ENCODE measurements at regions not wholly inside any gene's neighbourhood (a gene's known extent, or its start where the extent isn't known, plus 50 kb on each side); places are given as distances from the start of the nearest gene placed in this dataset.
"Not testable (repeated sequence)": the region's sequence is repeated elsewhere in the genome, so short reads cannot be mapped to it uniquely, and the experiment has no call there.

GRCh38 chr13:72634859-72635258, 92.6 kb downstream of the MZT1 start:
- DNase-seq (ENCODE audit: low spot score in 2 of 2) (no peak), ATAC-seq (replicated peaks; ENCODE audit: extremely low read depth, poor library complexity, severe bottlenecking) (no peak)
- Mint-ChIP-seq H3K36me3 (ENCODE audit: insufficient read depth) (no peaks in the 10 kb centered on the region), H3K4me1 (no peaks in the 10 kb centered on the region), H3K27ac (ENCODE audit: low read depth) (no peak overlapping the region), H3K9me3 (no peaks in the 10 kb centered on the region), H3K27me3 (peaks cover 20% of the 10 kb centered on the region), H3K4me3 (no peak overlapping the region)

DNA sequence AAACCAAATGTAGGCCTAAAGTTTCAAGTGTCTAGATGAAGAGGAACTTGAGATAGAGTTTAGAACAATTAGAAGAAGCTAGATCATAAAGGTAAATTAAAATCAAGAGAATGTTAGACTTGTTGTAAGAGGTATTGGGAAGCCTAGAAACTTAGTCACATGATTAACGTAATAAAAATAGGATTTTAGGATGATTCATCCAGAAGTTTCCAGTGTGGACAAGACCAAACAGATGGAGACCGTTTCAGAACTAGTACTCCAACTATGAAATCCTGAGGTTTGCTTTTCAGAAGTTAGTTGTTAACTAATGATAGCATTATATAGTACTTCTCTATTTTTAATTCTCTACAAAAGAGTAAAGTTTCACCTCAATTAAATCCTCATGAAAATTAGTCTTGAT, 104.9 kb downstream of the MZT1 start:
- DNase-seq (ENCODE audit: low spot score in 2 of 2) (no peak), ATAC-seq (replicated peaks; ENCODE audit: extremely low read depth, poor library complexity, severe bottlenecking) (no peak)
- no peaks in the 10 kb centered on the region for H3K4me1 Mint-ChIP-seq
- H3K9me3 Mint-ChIP-seq, result peaks cover 5% of the 10 kb centered on the region
- peaks cover 4% of the 10 kb centered on the region for H3K36me3 Mint-ChIP-seq (ENCODE audit: insufficient read depth)
- H3K27ac Mint-ChIP-seq (ENCODE audit: low read depth), result no peak overlapping the region
- H3K4me3 Mint-ChIP-seq, result no peak overlapping the region
- H3K27me3 Mint-ChIP-seq, result peaks cover 16% of the 10 kb centered on the region

GRCh38 chr13:72620874-72621273, 106.6 kb downstream of the MZT1 start:
- Mint-ChIP-seq H3K9me3 (no peaks in the 10 kb centered on the region), H3K27me3 (no peaks in the 10 kb centered on the region), H3K36me3 (ENCODE audit: insufficient read depth) (peaks cover 4% of the 10 kb centered on the region), H3K4me3 (no peak overlapping the region), H3K27ac (ENCODE audit: low read depth) (no peak overlapping the region), H3K4me1 (no peaks in the 10 kb centered on the region)
- ATAC-seq (replicated peaks; ENCODE audit: extremely low read depth, poor library complexity, severe bottlenecking) (no peak), DNase-seq (ENCODE audit: low spot score in 2 of 2) (no peak)

GRCh38 chr13:72617951-72618350, 109.5 kb downstream of the MZT1 start:
- Mint-ChIP-seq H3K36me3 (ENCODE audit: insufficient read depth) (peaks cover 4% of the 10 kb centered on the region), H3K4me1 (no peaks in the 10 kb centered on the region), H3K9me3 (no peaks in the 10 kb centered on the region)

GRCh38 chr13:72617186-72617585, 110.2 kb downstream of the MZT1 start:
- Mint-ChIP-seq H3K27me3 (no peaks in the 10 kb centered on the region), H3K27ac (ENCODE audit: low read depth) (no peak overlapping the region), H3K4me3 (no peak overlapping the region), H3K4me1 (no peaks in the 10 kb centered on the region), H3K9me3 (no peaks in the 10 kb centered on the region), H3K36me3 (ENCODE audit: insufficient read depth) (peaks cover 4% of the 10 kb centered on the region)
- ATAC-seq (replicated peaks; ENCODE audit: extremely low read depth, poor library complexity, severe bottlenecking) (no peak), DNase-seq (ENCODE audit: low spot score in 2 of 2) (no peak)

More at GRCh38 chr13:72617951-72618350, 109.5 kb downstream of the MZT1 start:
- H3K4me3 Mint-ChIP-seq, result no peak overlapping the region
- H3K27ac Mint-ChIP-seq (ENCODE audit: low read depth), result no peak overlapping the region
- DNase-seq (ENCODE audit: low spot score in 2 of 2), result no peak
- H3K27me3 Mint-ChIP-seq, result no peaks in the 10 kb centered on the region
- no peak for ATAC-seq (replicated peaks; ENCODE audit: extremely low read depth, poor library complexity, severe bottlenecking)

DNA sequence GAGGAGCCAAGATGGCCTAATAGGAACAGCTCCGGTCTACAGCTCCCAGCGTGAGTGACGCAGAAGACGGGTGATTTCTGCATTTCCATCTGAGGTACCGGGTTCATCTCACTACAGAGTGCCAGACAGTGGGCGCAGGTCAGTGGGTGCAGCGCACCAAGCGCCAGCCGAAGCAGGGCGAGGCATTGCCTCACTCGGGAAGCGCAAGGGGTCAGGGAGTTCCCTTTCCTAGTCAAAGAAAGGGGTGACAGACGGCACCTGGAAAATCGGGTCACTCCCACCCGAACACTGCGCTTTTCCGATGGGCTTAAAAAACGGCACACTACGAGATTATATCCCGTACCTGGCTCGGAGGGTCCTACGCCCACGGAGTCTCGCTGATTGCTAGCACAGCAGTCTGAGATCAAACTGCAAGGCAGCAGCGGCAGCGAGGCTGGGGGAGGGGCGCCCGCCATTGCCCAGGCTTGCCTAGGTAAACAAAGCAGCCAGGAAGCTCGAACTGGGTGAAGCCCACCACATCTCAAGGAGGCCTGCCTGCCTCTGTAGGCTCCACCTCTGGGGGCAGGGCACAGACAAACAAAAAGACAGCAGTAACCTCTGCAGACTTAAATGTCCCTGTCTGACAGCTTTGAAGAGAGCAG, 117.1 kb downstream of the MZT1 start:
- H3K9me3 Mint-ChIP-seq; ATAC-seq (replicated peaks; ENCODE audit: extremely low read depth, poor library complexity, severe bottlenecking); H3K4me1 Mint-ChIP-seq; DNase-seq (ENCODE audit: low spot score in 2 of 2); H3K4me3 Mint-ChIP-seq; H3K36me3 Mint-ChIP-seq (ENCODE audit: insufficient read depth); H3K27ac Mint-ChIP-seq (ENCODE audit: low read depth); H3K27me3 Mint-ChIP-seq: not testable (repeated sequence)

GRCh38 chr13:72599178-72599743, 128.2 kb downstream of the MZT1 start:
- no peak overlapping the region for H3K4me3 Mint-ChIP-seq
- H3K9me3 Mint-ChIP-seq, result no peaks in the 10 kb centered on the region
- no peak overlapping the region for H3K27ac Mint-ChIP-seq (ENCODE audit: low read depth)
- no peaks in the 10 kb centered on the region for H3K27me3 Mint-ChIP-seq
- H3K4me1 Mint-ChIP-seq, result no peaks in the 10 kb centered on the region
- peaks cover 2% of the 10 kb centered on the region for H3K36me3 Mint-ChIP-seq (ENCODE audit: insufficient read depth)
- no peak for ATAC-seq (replicated peaks; ENCODE audit: extremely low read depth, poor library complexity, severe bottlenecking)
- no peak for DNase-seq (ENCODE audit: low spot score in 2 of 2)

DNA sequence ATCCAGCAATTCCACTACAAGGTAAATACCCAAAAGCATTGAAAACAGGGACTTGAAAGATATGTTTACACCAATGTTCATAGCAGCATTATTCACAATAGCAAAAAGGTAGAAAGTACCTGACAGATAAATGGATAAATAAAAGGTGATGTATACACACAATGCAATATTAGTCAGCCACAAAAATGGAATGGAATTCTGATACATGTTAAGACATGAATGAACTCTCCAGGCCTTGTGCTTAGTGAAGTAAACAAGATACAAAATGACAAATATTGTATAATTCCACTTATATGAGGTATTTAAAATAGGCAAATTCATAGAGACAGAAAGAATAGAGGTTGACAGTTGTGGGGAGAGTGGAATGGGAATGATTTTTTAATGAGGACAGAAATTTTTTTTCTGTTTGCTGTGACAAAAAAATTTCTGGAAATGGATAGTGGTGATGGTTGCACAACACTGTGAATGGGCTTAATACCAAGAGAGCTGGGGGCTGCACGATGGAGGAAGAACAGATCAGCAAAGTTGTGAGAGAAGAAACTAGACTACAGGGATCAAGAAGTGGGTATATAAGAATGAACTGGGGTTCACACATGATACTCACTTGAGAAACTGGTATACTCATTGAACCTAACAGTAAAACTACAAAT, 137.2 kb downstream of the MZT1 start:
- peaks cover 2% of the 10 kb centered on the region for H3K36me3 Mint-ChIP-seq (ENCODE audit: insufficient read depth)
- peaks cover 3% of the 10 kb centered on the region for H3K9me3 Mint-ChIP-seq
- H3K27ac Mint-ChIP-seq (ENCODE audit: low read depth), result no peak overlapping the region
- H3K27me3 Mint-ChIP-seq, result peaks cover 10% of the 10 kb centered on the region
- ATAC-seq (replicated peaks; ENCODE audit: extremely low read depth, poor library complexity, severe bottlenecking) (no peak), DNase-seq (ENCODE audit: low spot score in 2 of 2) (no peak)
- H3K4me3 Mint-ChIP-seq, result no peak overlapping the region
- H3K4me1 Mint-ChIP-seq, result no peaks in the 10 kb centered on the region

DNA sequence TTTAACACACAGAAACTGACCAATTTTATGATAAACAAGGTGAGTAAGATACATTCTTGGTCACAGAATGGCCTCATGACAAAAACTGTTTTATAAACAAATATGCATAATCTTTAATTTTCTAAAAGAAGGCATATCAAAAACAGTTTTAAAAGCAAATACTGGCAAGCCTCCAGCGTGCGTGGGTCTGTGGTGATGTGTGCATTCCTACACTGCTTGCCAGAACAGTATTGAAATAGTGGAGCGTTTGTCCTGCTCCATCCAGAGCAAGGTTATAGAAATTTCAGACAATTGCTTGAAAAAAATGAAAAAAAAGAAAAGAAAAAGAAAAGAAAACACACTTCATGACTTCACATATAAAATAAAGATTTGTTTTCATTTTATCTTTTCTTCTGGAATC, 140.9 kb downstream of the MZT1 start:
- no peak overlapping the region for H3K27ac Mint-ChIP-seq (ENCODE audit: low read depth)
- DNase-seq (ENCODE audit: low spot score in 2 of 2) (no peak), ATAC-seq (replicated peaks; ENCODE audit: extremely low read depth, poor library complexity, severe bottlenecking) (no peak)
- no peaks in the 10 kb centered on the region for H3K4me1 Mint-ChIP-seq
- H3K9me3 Mint-ChIP-seq, result peaks cover 10% of the 10 kb centered on the region
- no peaks in the 10 kb centered on the region for H3K36me3 Mint-ChIP-seq (ENCODE audit: insufficient read depth)
- H3K27me3 Mint-ChIP-seq, result peaks cover 18% of the 10 kb centered on the region
- no peak overlapping the region for H3K4me3 Mint-ChIP-seq

GRCh38 chr13:72585254-72585653, 142.2 kb downstream of the MZT1 start:
- Mint-ChIP-seq H3K36me3 (ENCODE audit: insufficient read depth) (no peaks in the 10 kb centered on the region), H3K4me1 (no peaks in the 10 kb centered on the region), H3K4me3 (no peak overlapping the region), H3K27me3 (peaks cover 18% of the 10 kb centered on the region), H3K9me3 (peaks cover 10% of the 10 kb centered on the region), H3K27ac (ENCODE audit: low read depth) (no peak overlapping the region)
- ATAC-seq (replicated peaks; ENCODE audit: extremely low read depth, poor library complexity, severe bottlenecking), result no peak
- no peak for DNase-seq (ENCODE audit: low spot score in 2 of 2)

GRCh38 chr13:72571191-72571590, 156.2 kb downstream of the MZT1 start:
- no peak for ATAC-seq (replicated peaks; ENCODE audit: extremely low read depth, poor library complexity, severe bottlenecking)
- Mint-ChIP-seq H3K27me3 (peaks cover 22% of the 10 kb centered on the region), H3K4me1 (no peaks in the 10 kb centered on the region), H3K4me3 (no peak overlapping the region), H3K36me3 (ENCODE audit: insufficient read depth) (no peaks in the 10 kb centered on the region), H3K27ac (ENCODE audit: low read depth) (no peak overlapping the region), H3K9me3 (peaks cover 13% of the 10 kb centered on the region)
- no peak for DNase-seq (ENCODE audit: low spot score in 2 of 2)

GRCh38 chr13:72570019-72570418, 157.4 kb downstream of the MZT1 start:
- Mint-ChIP-seq H3K4me3 (no peak overlapping the region), H3K36me3 (ENCODE audit: insufficient read depth) (no peaks in the 10 kb centered on the region), H3K27me3 (peaks cover 22% of the 10 kb centered on the region), H3K4me1 (no peaks in the 10 kb centered on the region), H3K27ac (ENCODE audit: low read depth) (no peak overlapping the region), H3K9me3 (peaks cover 5% of the 10 kb centered on the region)
- no peak for ATAC-seq (replicated peaks; ENCODE audit: extremely low read depth, poor library complexity, severe bottlenecking)
- DNase-seq (ENCODE audit: low spot score in 2 of 2), result no peak

- no peaks in the 10 kb centered on the region for H3K36me3 Mint-ChIP-seq (ENCODE audit: insufficient read depth)
Measured at GRCh38 chr13:72567566-72567965, 159.9 kb downstream of the MZT1 start.

More at GRCh38 chr13:72567566-72567965, 159.9 kb downstream of the MZT1 start:
- Mint-ChIP-seq H3K4me3 (no peak overlapping the region), H3K27me3 (peaks cover 8% of the 10 kb centered on the region), H3K9me3 (peaks cover 5% of the 10 kb centered on the region), H3K4me1 (no peaks in the 10 kb centered on the region), H3K27ac (ENCODE audit: low read depth) (no peak overlapping the region)
- ATAC-seq (replicated peaks; ENCODE audit: extremely low read depth, poor library complexity, severe bottlenecking) (no peak), DNase-seq (ENCODE audit: low spot score in 2 of 2) (no peak)
